HepG2 (cell line): ENCODE measurements at regions not wholly inside any gene's neighbourhood (a gene's known extent, or its start where the extent isn't known, plus 50 kb on each side); places are given as distances from the start of the nearest gene placed in this dataset.

Source experiments
- ATAC-seq: fragments of 200-7000 bp; cut with Tn5 transposase; 3 replicates; pipeline ENCODE4 v1.9.1; 2020; ENCODE audit warnings: mild to moderate bottlenecking, moderate library complexity
- BruUV-seq: library from RNA; stranded (reverse); fragments of 400-500 nt; replicated peaks from 2 replicates; lab custom pipeline; 2021; lab: Mats Ljungman, UMichigan
- CTCF ChIA-PET: fragments of 300-600 bp; formaldehyde crosslinking; extraction: SDS; loops from one replicate; lab custom pipeline; 2021; ENCODE audit warnings: low total read pairs, inconsistent platforms, low intra/inter-chr PET ratio; lab: Yijun Ruan, JAX
- POLR2A ChIA-PET: fragments of 350-600 bp; sonication (Branson Sonifier 250); formaldehyde crosslinking; loops from one replicate; lab custom pipeline; 2020; ENCODE audit warnings: antibody characterized with exemption, inconsistent platforms; lab: Yijun Ruan, JAX
- DNase-seq: peaks from one replicate; pipeline ENCODE4 v3.0.0-alpha.2; 2015; ENCODE audit warnings: low spot score
- FAIRE-seq: peaks from 3 replicates; lab custom pipeline; 2011; peaks lifted over from hg19 to GRCh38; lab: Jason Lieb, UNC
- H2AFZ ChIP-seq: one replicate; pipeline ENCODE4 v1.6.1; 2011; ENCODE audit warnings: low read length, inconsistent platforms
- H3K27ac ChIP-seq: fragments of 300-600 bp; 3 replicates; pipeline ENCODE4 v1.8.0; 2011; ENCODE audit warnings: mixed run types, mild to moderate bottlenecking, mixed read lengths, low read length, inconsistent platforms; ENCODE audit not compliant: insufficient read depth; ENCODE audit errors: extremely low read length
- H3K27me3 ChIP-seq, 2 experiments: fragments of 200-600 bp in 1 of 2; 2 replicates in 1 of 2; 3 replicates in 1 of 2; pipeline versions ENCODE4 v1.6.0 to v1.8.0; 2011; ENCODE audit warnings: low read length in 2 of 2, mild to moderate bottlenecking in 2 of 2, moderate library complexity in 2 of 2, inconsistent platforms in 1 of 2; ENCODE audit not compliant: insufficient read depth in 2 of 2, control insufficient read depth in 1 of 2
- H3K36me3 ChIP-seq, 2 experiments: fragments of 200-600 bp in 1 of 2; replicated peaks in 1 of 2; 2 replicates in 1 of 2; 3 replicates in 1 of 2; pipeline versions ENCODE4 v1.5.1 to v1.8.0; 2011; ENCODE audit warnings: low read length in 2 of 2, inconsistent platforms in 1 of 2; ENCODE audit not compliant: insufficient read depth in 2 of 2, control insufficient read depth in 1 of 2
- H3K4me1 ChIP-seq: 2 replicates; pipeline ENCODE4 v1.5.1; 2012; ENCODE audit warnings: low read length, inconsistent platforms; ENCODE audit not compliant: insufficient read depth
- H3K4me2 ChIP-seq: 2 replicates; pipeline ENCODE4 v1.6.0; 2011; ENCODE audit warnings: low read depth, low read length, inconsistent platforms
- H3K4me3 ChIP-seq, 3 experiments: fragments of 200-600 bp in 1 of 3; sonication (generic), shearing (Covaris generic) in 1 of 3; replicated peaks in 1 of 3; 2 replicates each; pipeline ENCODE4 v1.5.1; 2011 to 2016; ENCODE audit warnings: low read length in 3 of 3, inconsistent platforms in 2 of 3, low read depth in 2 of 3, mild to moderate bottlenecking in 2 of 3, control low read depth in 1 of 3, mixed read lengths in 1 of 3; ENCODE audit not compliant: insufficient read depth in 1 of 3
- H3K79me2 ChIP-seq: one replicate; pipeline ENCODE4 v1.6.1; 2011; ENCODE audit warnings: low read length, inconsistent platforms; ENCODE audit not compliant: insufficient read depth
- H3K9ac ChIP-seq: 2 replicates; pipeline ENCODE4 v1.6.0; 2011; ENCODE audit warnings: mild to moderate bottlenecking, low read depth, low read length, inconsistent platforms; ENCODE audit not compliant: insufficient read depth
- H3K9me3 ChIP-seq: 2 replicates; pipeline ENCODE4 v1.5.1; 2012; ENCODE audit warnings: mild to moderate bottlenecking, low read length
- H4K20me1 ChIP-seq: 2 replicates; pipeline ENCODE4 v1.6.0; 2011; ENCODE audit warnings: inconsistent platforms, mild to moderate bottlenecking, low read length, moderate library complexity; ENCODE audit not compliant: insufficient read depth
- CHD2 ChIP-seq: IDR thresholded peaks from 2 replicates; pipeline ENCODE4 v1.6.1; 2011; ENCODE audit warnings: low read depth, low read length, improper control_type of control experiment
- EHMT2 ChIP-seq: fragments of 200-600 bp; sonication (generic); IDR thresholded peaks from 2 replicates; pipeline ENCODE4 v1.7.0; 2017; ENCODE audit warnings: antibody characterized with exemption, low read depth, low read length, borderline replicate concordance
- ELF3 ChIP-seq: IDR thresholded peaks from 2 replicates; pipeline ENCODE4 v1.6.1; 2016; ENCODE audit warnings: missing genetic modification reagents, missing compliant biosample characterization
- NFATC3 ChIP-seq: sonication (generic); formaldehyde crosslinking; IDR thresholded peaks from 2 replicates; pipeline ENCODE4 v1.5.1; 2020; ENCODE audit warnings: mild to moderate bottlenecking, missing genetic modification reagents
- POLR2G ChIP-seq: fragments of 200-400 bp; formaldehyde crosslinking; IDR thresholded peaks from 2 replicates; pipeline ENCODE4 v1.6.1; 2018; ENCODE audit warnings: mild to moderate bottlenecking, low read depth, low read length, moderate library complexity
- SKI ChIP-seq: fragments of 450-650 bp; IDR thresholded peaks from one replicate; pipeline ENCODE4 v1.6.1; 2018; ENCODE audit warnings: mild to moderate bottlenecking; ENCODE audit not compliant: partially characterized antibody
- SPEN ChIP-seq: sonication (generic); formaldehyde crosslinking; IDR thresholded peaks from 2 replicates; pipeline ENCODE4 v1.5.1; 2020; ENCODE audit warnings: low read depth, mild to moderate bottlenecking, missing genetic modification reagents
- TEAD3 ChIP-seq: optimal IDR thresholded peaks from 2 replicates; pipeline ENCODE3; 2016; ENCODE audit warnings: borderline replicate concordance
- ZC3H13 ChIP-seq: sonication (generic); formaldehyde crosslinking; IDR thresholded peaks from 2 replicates; pipeline ENCODE4 v1.8.1; 2023; ENCODE audit warnings: mild to moderate bottlenecking, missing genetic modification reagents, moderate library complexity
- ZNF335 ChIP-seq: sonication (generic); formaldehyde crosslinking; IDR thresholded peaks from 2 replicates; pipeline ENCODE4 v1.4.0; 2020; ENCODE audit warnings: missing genetic modification reagents
- ZNF350 ChIP-seq: sonication (generic); formaldehyde crosslinking; IDR thresholded peaks from 2 replicates; pipeline ENCODE4 v1.4.0; 2020; ENCODE audit warnings: mild to moderate bottlenecking, low read depth, missing genetic modification reagents, borderline replicate concordance
- ZNF460 ChIP-seq: sonication (generic); formaldehyde crosslinking; IDR thresholded peaks from 2 replicates; pipeline ENCODE4 v1.5.1; 2020; ENCODE audit warnings: missing genetic modification reagents, mild to moderate bottlenecking, borderline replicate concordance
- WGBS: methylation state at CpG from one replicate; pipeline ENCODE4 v1.1.6; 2017; ENCODE audit warnings: low lambda C conversion rate; 5-methylcytosine and 5-hydroxymethylcytosine counted together
- in situ Hi-C: cut with HindIII; loops from 2 replicates; pipeline ENCODE4 v1.10.0; 2017; ENCODE audit warnings: low pct_unique_long_range_greater_than_20kb; ENCODE audit not compliant: extremely low pct_ligation_motif_present
- intact Hi-C: fragments of 100-400 bp; cut with micrococcal nuclease; formaldehyde crosslinking; loops from one replicate; pipeline ENCODE4 v1.10.0; 2022; ENCODE audit not compliant: unreplicated experiment
- TF ChIP-seq, protein P1 (sequence below): IDR thresholded peaks from 2 replicates; pipeline ENCODE4 v1.6.1; 2016
- TF ChIP-seq, protein P2 (sequence below): sonication (generic); formaldehyde crosslinking; IDR thresholded peaks from 2 replicates; pipeline ENCODE4 v1.5.0; 2020; ENCODE audit warnings: missing genetic modification reagents, mild to moderate bottlenecking, borderline replicate concordance

DNA sequence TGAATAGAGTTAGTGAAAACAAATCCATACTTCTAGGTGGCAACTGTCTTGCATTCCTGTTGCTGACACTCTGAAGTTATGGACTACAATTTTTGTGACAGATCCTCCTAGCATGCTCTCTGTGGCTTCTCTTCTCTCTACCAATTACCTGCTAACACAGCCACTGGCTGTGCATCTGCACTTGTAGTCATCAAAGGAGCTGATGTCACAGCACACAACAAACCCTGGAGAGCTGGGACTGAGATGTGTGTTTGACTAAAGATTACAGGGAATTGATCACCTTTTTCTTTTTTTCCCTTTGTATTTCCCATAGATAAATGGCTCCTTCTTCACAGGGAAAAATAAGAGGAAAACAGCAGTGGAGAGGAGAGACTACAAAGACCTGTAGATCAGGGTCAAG, 278.4 kb upstream of the CCDC54 start (continued):
- TF ChIP-seq POLR2G (no peak), TEAD3 (no peak), ELF3 (no peak), EHMT2 (no peak), ZC3H13 (CRISPR knock-in tag) (no peak), ZNF350 (CRISPR knock-in tag) (no peak), CHD2 (no peak), ZNF335 (CRISPR knock-in tag) (no peak), SPEN (CRISPR knock-in tag) (no peak), ZNF460 (CRISPR knock-in tag) (no peak)
- TF ChIP-seq, protein P1, sequence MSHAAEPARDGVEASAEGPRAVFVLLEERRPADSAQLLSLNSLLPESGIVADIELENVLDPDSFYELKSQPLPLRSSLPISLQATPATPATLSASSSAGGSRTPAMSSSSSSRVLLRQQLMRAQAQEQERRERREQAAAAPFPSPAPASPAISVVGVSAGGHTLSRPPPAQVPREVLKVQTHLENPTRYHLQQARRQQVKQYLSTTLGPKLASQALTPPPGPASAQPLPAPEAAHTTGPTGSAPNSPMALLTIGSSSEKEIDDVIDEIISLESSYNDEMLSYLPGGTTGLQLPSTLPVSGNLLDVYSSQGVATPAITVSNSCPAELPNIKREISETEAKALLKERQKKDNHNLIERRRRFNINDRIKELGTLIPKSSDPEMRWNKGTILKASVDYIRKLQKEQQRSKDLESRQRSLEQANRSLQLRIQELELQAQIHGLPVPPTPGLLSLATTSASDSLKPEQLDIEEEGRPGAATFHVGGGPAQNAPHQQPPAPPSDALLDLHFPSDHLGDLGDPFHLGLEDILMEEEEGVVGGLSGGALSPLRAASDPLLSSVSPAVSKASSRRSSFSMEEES (CRISPR knock-in tag), result no peak
- TF ChIP-seq, protein P2, sequence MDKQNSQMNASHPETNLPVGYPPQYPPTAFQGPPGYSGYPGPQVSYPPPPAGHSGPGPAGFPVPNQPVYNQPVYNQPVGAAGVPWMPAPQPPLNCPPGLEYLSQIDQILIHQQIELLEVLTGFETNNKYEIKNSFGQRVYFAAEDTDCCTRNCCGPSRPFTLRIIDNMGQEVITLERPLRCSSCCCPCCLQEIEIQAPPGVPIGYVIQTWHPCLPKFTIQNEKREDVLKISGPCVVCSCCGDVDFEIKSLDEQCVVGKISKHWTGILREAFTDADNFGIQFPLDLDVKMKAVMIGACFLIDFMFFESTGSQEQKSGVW (CRISPR knock-in tag), result no peak

DNA sequence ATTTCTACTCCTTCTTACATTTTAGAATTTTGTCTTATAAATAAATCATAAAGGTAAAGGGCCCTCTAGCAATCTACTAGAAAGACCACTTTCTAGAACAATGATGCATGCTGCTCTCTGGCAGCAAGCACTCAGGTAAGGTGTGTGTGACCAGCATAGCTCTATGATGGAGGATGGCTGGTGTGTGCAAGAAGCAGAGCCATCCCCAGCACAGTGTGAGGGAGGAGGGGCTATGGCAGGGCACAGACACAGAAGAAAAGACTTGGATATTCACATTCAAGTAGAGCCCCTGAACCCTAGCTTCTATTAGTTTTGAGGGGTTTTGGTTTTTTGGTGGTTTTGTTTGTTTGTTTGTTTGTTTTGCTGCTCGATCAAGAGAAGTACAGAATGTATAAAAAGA, 277.1 kb upstream of the CCDC54 start:
- BruUV-seq, result no TSS peak
- Histone ChIP-seq H3K79me2 (no peaks in the 10 kb centered on the region), H3K4me3 (no peak overlapping the region), H2AFZ (no peak overlapping the region), H3K4me1 (no peaks in the 10 kb centered on the region), H3K9ac (no peak overlapping the region), H3K27ac (no peak overlapping the region)
- POLR2A ChIA-PET, result no interaction called here
- no peak for DNase-seq
- FAIRE-seq, result no peak
- 4% methylated on average over 1 of the region's 1 CpG for WGBS
- TF ChIP-seq NFATC3 (no peak), SKI (no peak)
- TF ChIP-seq, all 625 proteins: peak for 0
- Histone ChIP-seq H3K36me3 (no peaks in the 10 kb centered on the region), H3K4me2 (no peak overlapping the region), H3K9me3 (peaks cover 9% of the 10 kb centered on the region), H3K27me3 (no peaks in the 10 kb centered on the region; a peak in 2 of 5 replicates), H4K20me1 (no peaks in the 10 kb centered on the region)
- ATAC-seq, result no peak
- in situ Hi-C loops, result no loop called here
- CTCF ChIA-PET, result no interaction called here
- intact Hi-C loops, result no loop called here
